HG02852 (cell line): ENCODE measurements at regions not wholly inside any gene's neighbourhood (a gene's known extent, or its start where the extent isn't known, plus 50 kb on each side); places are given as distances from the start of the nearest gene placed in this dataset.

Experiments used
- ATAC-seq: cut with Tn5 transposase; IDR thresholded peaks from one replicate; pipeline ENCODE4 v1.9.1; 2021; ENCODE audit warnings: mild to moderate bottlenecking, moderate library complexity; ENCODE audit not compliant: unreplicated experiment

DNA sequence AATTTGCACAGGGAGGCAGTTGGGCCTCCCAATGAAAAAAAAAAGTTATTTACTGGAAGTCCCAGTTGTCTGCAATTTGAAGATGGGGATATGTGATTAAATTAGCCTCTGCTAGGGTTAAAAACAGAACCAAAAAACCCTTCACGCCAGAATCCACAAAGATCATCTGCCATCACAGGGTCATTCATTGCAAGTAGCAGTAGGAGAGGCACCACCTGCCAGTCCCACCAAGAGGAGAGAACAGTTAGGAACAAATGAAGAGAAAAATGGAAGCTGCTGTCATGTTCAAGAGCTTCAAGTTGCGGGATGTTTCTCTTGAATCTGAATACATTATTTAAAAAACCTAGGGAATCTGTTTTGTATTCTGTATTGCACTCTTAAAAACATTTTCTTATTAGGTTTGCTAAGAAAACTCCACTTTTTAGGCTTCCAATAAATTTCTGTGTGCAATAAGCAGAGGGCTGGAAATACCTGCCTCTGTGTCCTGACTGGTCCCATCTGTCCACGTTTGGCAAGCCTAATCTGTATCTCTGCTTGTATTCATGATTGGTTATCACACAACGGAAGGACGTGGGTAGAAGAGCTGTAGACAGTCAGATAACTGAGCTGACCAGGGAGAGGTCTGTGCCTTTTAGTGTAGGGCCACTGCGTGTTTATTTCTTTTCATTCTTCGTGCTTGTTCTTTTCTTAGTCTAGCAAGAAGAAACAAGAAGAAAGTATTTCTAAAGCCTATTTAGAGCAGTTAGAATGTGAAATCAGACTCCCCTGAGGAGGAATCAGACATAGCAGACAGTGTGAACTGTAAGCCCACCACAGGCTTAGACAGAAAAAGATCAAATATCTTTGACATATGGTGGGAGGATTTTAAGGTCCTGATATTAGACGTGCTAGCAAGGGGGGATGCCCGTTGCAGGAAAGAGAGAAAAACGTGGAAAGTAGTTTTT is 630.6 kb upstream of the SEMA6A start:
- ATAC-seq, result no peak

- ATAC-seq, result no peak
Observed at GRCh38 chr5:117204404-117204803, 629.8 kb upstream of the SEMA6A start.

DNA sequence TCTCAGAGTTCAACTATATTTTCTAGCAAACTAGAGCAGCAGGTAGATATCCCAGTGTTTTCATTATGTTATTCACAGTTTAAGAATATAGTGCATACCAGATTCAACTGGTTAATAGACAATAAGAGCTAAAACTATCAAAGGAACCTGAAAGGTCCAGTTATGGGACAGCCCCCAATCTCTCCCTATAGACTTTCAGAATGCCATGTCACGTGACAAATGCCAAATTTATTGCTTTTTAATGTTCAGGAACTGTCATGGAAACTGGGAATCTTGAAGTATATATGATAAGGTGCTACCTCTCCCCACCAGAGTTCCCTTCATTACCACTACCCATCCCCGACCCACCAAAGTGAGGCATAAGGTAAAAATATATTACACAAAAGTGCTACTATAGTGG is 629.0 kb upstream of the SEMA6A start:
- no peak for ATAC-seq

- ATAC-seq, result no peak
Observed at GRCh38 chr5:117201001-117201400, 626.4 kb upstream of the SEMA6A start.

DNA sequence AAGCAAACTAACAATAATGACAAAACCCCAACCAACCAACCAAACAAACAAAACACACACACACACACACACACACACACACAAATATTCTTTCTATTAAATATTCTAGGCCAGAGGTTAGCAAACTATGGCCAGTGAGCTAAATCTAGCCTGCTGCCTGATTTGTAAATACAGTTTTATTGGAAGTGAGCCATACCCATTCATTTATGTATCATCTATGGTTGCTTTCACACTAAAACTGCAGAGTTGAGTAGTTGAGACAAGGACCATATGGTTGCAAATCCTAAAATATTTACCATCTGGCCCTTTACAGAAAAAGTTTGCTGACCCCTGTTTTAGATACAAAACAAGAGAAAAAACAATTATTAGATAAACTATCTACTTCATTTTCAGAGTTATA is 620.5 kb upstream of the SEMA6A start:
- ATAC-seq, result no peak

- ATAC-seq, result no peak
Observed at GRCh38 chr5:117191251-117191650, 616.6 kb upstream of the SEMA6A start.

- no peak for ATAC-seq
Observed at GRCh38 chr5:117189784-117190183, 615.2 kb upstream of the SEMA6A start.

DNA sequence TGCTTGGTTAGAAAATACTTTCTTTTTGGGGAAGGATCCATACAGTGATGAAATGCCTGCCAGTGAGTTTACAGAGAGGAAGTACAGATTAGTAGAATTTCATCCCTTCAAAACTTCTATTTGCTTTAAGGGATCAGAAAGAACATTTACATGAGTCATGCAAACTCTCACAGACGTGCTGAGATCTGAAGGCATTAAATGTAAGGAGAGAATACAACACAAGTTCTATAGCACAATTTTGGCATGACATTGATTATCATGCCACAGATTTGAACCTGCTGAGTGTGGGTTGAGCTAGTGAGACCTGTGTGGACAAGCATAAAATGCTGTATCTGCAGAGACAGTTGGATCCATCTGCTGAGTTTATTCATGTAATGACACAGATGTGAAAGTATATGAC is 613.6 kb upstream of the SEMA6A start:
- no peak for ATAC-seq

DNA sequence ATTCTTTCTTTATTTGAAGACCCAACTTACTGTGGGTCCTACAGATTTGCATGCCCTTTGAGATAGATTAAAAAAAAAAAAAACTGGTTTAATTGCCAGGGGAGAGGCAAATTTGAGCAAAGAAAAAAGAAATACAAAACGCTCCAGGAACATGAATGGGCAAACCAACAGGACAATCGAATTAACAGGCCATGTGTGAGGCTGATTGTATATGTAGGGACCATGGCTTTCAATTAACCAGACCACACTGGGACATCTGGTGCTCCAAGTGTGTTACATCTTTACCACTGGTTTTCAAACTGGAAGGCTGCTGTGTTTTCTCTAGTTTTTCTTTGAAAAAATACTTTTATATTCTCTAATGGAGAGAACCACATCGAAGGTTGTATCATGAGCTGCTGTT is 612.1 kb upstream of the SEMA6A start:
- ATAC-seq, result no peak

GRCh38 chr5:117183326-117183725 is 608.7 kb upstream of the SEMA6A start:
- no peak for ATAC-seq

- no peak for ATAC-seq
Observed at GRCh38 chr5:117182104-117182503, 607.5 kb upstream of the SEMA6A start.

GRCh38 chr5:117177302-117177701 is 602.7 kb upstream of the SEMA6A start:
- ATAC-seq, result no peak

DNA sequence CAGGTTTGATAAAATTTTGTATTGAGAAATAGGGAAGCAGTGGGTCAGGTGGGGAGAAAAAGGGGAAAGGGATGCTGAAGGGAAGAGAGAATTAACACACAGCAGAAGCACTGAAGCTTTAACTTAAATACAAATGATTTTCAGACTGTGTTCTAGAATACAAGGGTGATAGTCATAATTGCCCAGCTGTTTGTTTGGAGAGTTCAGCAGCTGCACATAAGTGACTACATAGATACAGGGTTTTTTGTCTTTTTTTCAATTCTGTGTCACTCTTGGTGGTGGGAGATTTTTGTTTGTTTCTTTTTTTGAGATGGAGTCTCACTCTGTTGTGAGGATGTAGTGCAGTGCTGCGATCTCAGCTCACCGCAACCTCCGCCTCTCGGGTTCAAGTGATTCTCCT is 590.4 kb upstream of the SEMA6A start:
- ATAC-seq, result no peak

- ATAC-seq, result no peak
Observed at GRCh38 chr5:117161718-117162335, 587.2 kb upstream of the SEMA6A start.

GRCh38 chr5:117160391-117160790 is 585.8 kb upstream of the SEMA6A start:
- no peak for ATAC-seq

GRCh38 chr5:117149312-117149711 is 574.7 kb upstream of the SEMA6A start:
- ATAC-seq, result no peak

- no peak for ATAC-seq
Observed at GRCh38 chr5:117144086-117144485, 569.5 kb upstream of the SEMA6A start.

GRCh38 chr5:117143406-117143805 is 568.8 kb upstream of the SEMA6A start:
- no peak for ATAC-seq

DNA sequence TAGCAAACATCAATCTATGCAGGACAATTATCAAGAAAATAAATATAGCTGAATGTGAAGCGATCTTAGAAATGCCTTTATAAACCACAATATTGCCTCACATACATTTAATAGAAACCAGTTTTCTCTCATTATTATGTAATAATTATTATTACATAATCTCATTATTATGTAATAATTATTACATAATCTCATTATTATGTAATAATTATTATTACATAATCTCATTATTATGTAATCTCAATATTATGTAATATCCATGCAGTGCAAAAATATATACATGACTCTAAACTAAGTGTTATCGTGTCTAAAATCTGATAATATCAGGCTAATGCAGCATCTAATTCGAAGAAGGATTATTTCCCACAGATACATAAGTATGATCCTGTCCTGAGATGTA is 563.9 kb upstream of the SEMA6A start:
- ATAC-seq, result no peak

DNA sequence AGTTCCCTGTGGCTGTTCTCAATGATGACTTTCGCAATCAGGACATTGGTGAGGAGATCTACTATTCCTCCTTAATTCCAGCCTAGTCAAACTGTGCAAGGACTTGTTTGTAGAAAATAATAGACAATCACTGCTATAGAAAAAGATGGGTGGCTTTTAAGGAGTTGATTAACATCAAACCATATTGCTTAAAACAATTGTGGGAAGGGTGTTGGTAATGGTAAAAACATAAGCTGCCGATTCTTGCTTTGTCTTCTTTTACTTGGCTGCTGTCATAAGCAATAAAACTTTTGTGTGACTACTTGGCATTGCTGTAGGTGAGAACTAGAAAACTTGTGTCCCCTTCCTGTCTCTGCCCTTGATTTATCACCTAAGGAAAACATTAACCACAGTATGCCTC is 561.2 kb upstream of the SEMA6A start:
- ATAC-seq, result no peak

- ATAC-seq, result no peak
Observed at GRCh38 chr5:117133198-117133597, 558.6 kb upstream of the SEMA6A start.

DNA sequence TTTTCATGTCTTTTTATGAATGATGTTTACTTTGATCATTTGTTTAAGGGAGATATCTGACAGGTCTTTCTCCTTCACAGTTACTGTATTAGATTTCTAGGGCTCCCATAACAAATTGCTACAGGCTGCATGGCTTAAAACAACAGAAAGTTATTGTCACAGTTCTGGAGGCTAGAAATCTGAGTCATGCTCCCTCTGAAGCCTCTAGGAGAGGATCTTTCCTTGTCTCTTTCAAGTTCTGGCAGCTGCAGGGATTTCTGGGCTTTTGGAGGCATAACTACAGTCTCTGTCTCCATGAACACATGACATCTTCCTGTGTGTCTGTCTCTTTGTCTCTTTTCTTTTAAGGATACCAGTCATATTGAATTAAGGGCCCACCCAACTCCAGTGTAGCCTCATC is 557.3 kb upstream of the SEMA6A start:
- ATAC-seq, result no peak
